Stimulated activated CD8-positive, alpha-beta memory T cell treated with anti-CD3 and anti-CD28 coated beads, Interleukin-15, amount 100 ng/mL, for 1 hour (primary cell): ENCODE measurements at regions not wholly inside any gene's neighbourhood (a gene's known extent, or its start where the extent isn't known, plus 50 kb on each side); places are given as distances from the start of the nearest gene placed in this dataset.

Source experiments
- DNase-seq: peaks from one replicate; pipeline ENCODE4 v3.0.0-alpha.2; 2020; ENCODE audit warnings: low read depth

- DNase-seq, result no peak
Measured at GRCh38 chr5:125286271-125286670, 539.8 kb upstream of the ZNF608 start.

GRCh38 chr5:125289606-125290005, 543.2 kb upstream of the ZNF608 start:
- DNase-seq, result no peak

- DNase-seq, result no peak
Measured at GRCh38 chr5:125290935-125291334, 544.5 kb upstream of the ZNF608 start.

- DNase-seq, result no peak
Measured at GRCh38 chr5:125291447-125291846, 545.0 kb upstream of the ZNF608 start.

GRCh38 chr5:125293223-125293622, 546.8 kb upstream of the ZNF608 start:
- no peak for DNase-seq

- no peak for DNase-seq
Measured at GRCh38 chr5:125293726-125294125, 547.3 kb upstream of the ZNF608 start.

GRCh38 chr5:125294844-125295243, 548.4 kb upstream of the ZNF608 start:
- no peak for DNase-seq

- no peak for DNase-seq
Measured at GRCh38 chr5:125295405-125295872, 549.0 kb upstream of the ZNF608 start.

- no peak for DNase-seq
Measured at GRCh38 chr5:125298258-125298657, 551.8 kb upstream of the ZNF608 start.

GRCh38 chr5:125298746-125299379, 552.4 kb upstream of the ZNF608 start:
- DNase-seq, result no peak

GRCh38 chr5:125301711-125302110, 555.3 kb upstream of the ZNF608 start:
- no peak for DNase-seq

- DNase-seq, result no peak
Measured at GRCh38 chr5:125302577-125302976, 556.1 kb upstream of the ZNF608 start.

- no peak for DNase-seq
Measured at GRCh38 chr5:125306741-125307140, 560.3 kb upstream of the ZNF608 start.

GRCh38 chr5:125310749-125311148, 564.3 kb upstream of the ZNF608 start:
- no peak for DNase-seq

GRCh38 chr5:125311743-125312142, 565.3 kb upstream of the ZNF608 start:
- no peak for DNase-seq

- DNase-seq, result no peak
Measured at GRCh38 chr5:125313555-125313954, 567.1 kb upstream of the ZNF608 start.

GRCh38 chr5:125315306-125315705, 568.9 kb upstream of the ZNF608 start:
- no peak for DNase-seq

- DNase-seq, result no peak
Measured at GRCh38 chr5:125316391-125316790, 570.0 kb upstream of the ZNF608 start.

GRCh38 chr5:125316915-125317535, 570.6 kb upstream of the ZNF608 start:
- DNase-seq, result no peak

GRCh38 chr5:125317536-125317995, 571.1 kb upstream of the ZNF608 start:
- DNase-seq, result no peak

GRCh38 chr5:125321654-125322053, 575.2 kb upstream of the ZNF608 start:
- DNase-seq, result no peak

GRCh38 chr5:125323613-125324012, 577.2 kb upstream of the ZNF608 start:
- DNase-seq, result no peak

- DNase-seq, result no peak
Measured at GRCh38 chr5:125325488-125326149, 579.2 kb upstream of the ZNF608 start.
